K562 (cell line): ENCODE measurements at regions not wholly inside any gene's neighbourhood (a gene's known extent, or its start where the extent isn't known, plus 50 kb on each side); places are given as distances from the start of the nearest gene placed in this dataset.

Experiments used
- ARHGAP35 ChIP-seq: fragments of 450-650 bp; IDR thresholded peaks from 2 replicates; pipeline ENCODE4 v1.6.1; 2018; ENCODE audit not compliant: partially characterized antibody
- EZH2 ChIP-seq: IDR thresholded peaks from 2 replicates; pipeline ENCODE4 v1.6.1; 2012; ENCODE audit warnings: low read depth, mild to moderate bottlenecking, inconsistent platforms, low read length, borderline replicate concordance
- MXI1 ChIP-seq: IDR thresholded peaks from 2 replicates; pipeline ENCODE4 v1.6.1; 2011; ENCODE audit warnings: low read depth, mild to moderate bottlenecking, improper control_type of control experiment, low read length
- RFX5 ChIP-seq: IDR thresholded peaks from 2 replicates; pipeline ENCODE4 v1.6.1; 2011; ENCODE audit warnings: low read depth, mild to moderate bottlenecking, improper control_type of control experiment, low read length
- ZNF354B ChIP-seq: fragments of 250-450 bp; sonication (Bioruptor Pico); IDR thresholded peaks from 2 replicates; pipeline ENCODE4 v1.4.0; 2020
- ZNF76 ChIP-seq: fragments of 250-450 bp; sonication (Bioruptor Pico); IDR thresholded peaks from 2 replicates; pipeline ENCODE4 v1.4.0; 2020; ENCODE audit warnings: mild to moderate bottlenecking, moderate library complexity, borderline replicate concordance
- TF ChIP-seq, protein P1 (sequence below), 3 experiments: IDR thresholded peaks in 2 of 3; conservative IDR thresholded peaks in 1 of 3; 2 replicates each; pipeline ENCODE4 v1.5.1; 2011 to 2012; ENCODE audit warnings: low read length in 3 of 3, mild to moderate bottlenecking in 3 of 3, control low read depth in 2 of 3, improper control_type of control experiment in 1 of 3, inconsistent platforms in 1 of 3, low read depth in 1 of 3, mixed read lengths in 1 of 3, moderate library complexity in 1 of 3; ENCODE audit not compliant: insufficient read depth in 2 of 3
- TF ChIP-seq, protein P2 (sequence below), 2 experiments: fragments of 450-650 bp in 1 of 2; sonication (generic) in 1 of 2; formaldehyde crosslinking in 1 of 2; IDR thresholded peaks; 2 replicates each; pipeline versions ENCODE4 v1.7.1 to v1.9.0; 2016 to 2022; ENCODE audit warnings: inconsistent platforms in 1 of 2, mild to moderate bottlenecking in 1 of 2, missing genetic modification reagents in 1 of 2
- TF ChIP-seq, protein P3 (sequence below): sonication (generic); formaldehyde crosslinking; IDR thresholded peaks from 2 replicates; pipeline ENCODE4 v1.9.0; 2022; ENCODE audit warnings: mild to moderate bottlenecking, missing genetic modification reagents
- TF ChIP-seq, protein P4 (sequence below): sonication (generic); formaldehyde crosslinking; IDR thresholded peaks from 2 replicates; pipeline ENCODE4 v1.8.1; 2023; ENCODE audit warnings: mild to moderate bottlenecking, missing genetic modification reagents

DNA sequence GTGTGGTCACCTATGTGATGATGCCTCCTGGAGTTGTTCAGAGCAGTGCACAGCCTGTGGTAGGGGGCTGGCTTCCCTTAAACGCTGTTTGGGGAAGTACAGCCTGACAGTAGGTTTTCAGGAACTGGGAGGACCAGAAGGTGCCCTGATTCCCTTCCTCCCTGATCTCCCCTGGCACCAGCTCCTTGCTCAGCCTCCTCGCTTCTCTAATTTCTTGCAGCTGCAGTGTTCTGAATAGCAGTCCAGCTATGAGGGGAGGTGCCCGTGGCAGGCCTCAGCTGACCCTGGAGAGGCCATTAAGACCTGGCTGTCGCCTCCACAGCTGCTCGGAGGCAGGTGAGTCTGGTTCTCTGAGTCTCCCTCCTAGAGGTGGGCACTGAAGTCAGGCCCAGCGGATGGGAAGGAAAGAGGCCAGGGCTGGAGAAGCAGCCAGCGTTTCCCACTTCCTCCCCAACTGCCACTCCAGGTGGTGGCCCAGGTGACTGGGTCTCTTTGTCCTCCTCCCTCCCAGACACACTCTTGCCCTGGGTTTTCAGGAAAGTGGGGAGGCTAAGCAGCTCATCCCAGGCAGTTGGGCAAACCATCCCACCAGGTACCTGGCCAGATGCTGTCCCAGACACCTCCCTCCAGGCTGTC lies 52.0 kb upstream of the RPL11 start:
- TF ChIP-seq, protein P1, sequence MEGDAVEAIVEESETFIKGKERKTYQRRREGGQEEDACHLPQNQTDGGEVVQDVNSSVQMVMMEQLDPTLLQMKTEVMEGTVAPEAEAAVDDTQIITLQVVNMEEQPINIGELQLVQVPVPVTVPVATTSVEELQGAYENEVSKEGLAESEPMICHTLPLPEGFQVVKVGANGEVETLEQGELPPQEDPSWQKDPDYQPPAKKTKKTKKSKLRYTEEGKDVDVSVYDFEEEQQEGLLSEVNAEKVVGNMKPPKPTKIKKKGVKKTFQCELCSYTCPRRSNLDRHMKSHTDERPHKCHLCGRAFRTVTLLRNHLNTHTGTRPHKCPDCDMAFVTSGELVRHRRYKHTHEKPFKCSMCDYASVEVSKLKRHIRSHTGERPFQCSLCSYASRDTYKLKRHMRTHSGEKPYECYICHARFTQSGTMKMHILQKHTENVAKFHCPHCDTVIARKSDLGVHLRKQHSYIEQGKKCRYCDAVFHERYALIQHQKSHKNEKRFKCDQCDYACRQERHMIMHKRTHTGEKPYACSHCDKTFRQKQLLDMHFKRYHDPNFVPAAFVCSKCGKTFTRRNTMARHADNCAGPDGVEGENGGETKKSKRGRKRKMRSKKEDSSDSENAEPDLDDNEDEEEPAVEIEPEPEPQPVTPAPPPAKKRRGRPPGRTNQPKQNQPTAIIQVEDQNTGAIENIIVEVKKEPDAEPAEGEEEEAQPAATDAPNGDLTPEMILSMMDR (IDR thresholded peaks at IDR 0.05 in 2 of 3, conservative IDR thresholded peaks at IDR 0.05 in 1 of 3; ENCODE audit: insufficient read depth in 2 of 3, low read depth in 1 of 3, low read length in 3 of 3): no peak
- TF ChIP-seq, protein P2, sequence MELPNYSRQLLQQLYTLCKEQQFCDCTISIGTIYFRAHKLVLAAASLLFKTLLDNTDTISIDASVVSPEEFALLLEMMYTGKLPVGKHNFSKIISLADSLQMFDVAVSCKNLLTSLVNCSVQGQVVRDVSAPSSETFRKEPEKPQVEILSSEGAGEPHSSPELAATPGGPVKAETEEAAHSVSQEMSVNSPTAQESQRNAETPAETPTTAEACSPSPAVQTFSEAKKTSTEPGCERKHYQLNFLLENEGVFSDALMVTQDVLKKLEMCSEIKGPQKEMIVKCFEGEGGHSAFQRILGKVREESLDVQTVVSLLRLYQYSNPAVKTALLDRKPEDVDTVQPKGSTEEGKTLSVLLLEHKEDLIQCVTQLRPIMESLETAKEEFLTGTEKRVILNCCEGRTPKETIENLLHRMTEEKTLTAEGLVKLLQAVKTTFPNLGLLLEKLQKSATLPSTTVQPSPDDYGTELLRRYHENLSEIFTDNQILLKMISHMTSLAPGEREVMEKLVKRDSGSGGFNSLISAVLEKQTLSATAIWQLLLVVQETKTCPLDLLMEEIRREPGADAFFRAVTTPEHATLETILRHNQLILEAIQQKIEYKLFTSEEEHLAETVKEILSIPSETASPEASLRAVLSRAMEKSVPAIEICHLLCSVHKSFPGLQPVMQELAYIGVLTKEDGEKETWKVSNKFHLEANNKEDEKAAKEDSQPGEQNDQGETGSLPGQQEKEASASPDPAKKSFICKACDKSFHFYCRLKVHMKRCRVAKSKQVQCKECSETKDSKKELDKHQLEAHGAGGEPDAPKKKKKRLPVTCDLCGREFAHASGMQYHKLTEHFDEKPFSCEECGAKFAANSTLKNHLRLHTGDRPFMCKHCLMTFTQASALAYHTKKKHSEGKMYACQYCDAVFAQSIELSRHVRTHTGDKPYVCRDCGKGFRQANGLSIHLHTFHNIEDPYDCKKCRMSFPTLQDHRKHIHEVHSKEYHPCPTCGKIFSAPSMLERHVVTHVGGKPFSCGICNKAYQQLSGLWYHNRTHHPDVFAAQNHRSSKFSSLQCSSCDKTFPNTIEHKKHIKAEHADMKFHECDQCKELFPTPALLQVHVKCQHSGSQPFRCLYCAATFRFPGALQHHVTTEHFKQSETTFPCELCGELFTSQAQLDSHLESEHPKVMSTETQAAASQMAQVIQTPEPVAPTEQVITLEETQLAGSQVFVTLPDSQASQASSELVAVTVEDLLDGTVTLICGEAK (IDR thresholded peaks at IDR 0.05): no peak
- TF ChIP-seq, protein P2 (CRISPR knock-in tag; IDR thresholded peaks at IDR 0.05): no peak
- TF ChIP-seq, protein P3, sequence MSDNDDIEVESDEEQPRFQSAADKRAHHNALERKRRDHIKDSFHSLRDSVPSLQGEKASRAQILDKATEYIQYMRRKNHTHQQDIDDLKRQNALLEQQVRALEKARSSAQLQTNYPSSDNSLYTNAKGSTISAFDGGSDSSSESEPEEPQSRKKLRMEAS (CRISPR knock-in tag): no peak
- TF ChIP-seq ARHGAP35 (no peak), ZNF76 (CRISPR knock-in tag) (no peak), RFX5 (no peak), ZNF354B (CRISPR knock-in tag) (no peak), EZH2 (no peak), MXI1 (no peak)
- TF ChIP-seq, protein P4, sequence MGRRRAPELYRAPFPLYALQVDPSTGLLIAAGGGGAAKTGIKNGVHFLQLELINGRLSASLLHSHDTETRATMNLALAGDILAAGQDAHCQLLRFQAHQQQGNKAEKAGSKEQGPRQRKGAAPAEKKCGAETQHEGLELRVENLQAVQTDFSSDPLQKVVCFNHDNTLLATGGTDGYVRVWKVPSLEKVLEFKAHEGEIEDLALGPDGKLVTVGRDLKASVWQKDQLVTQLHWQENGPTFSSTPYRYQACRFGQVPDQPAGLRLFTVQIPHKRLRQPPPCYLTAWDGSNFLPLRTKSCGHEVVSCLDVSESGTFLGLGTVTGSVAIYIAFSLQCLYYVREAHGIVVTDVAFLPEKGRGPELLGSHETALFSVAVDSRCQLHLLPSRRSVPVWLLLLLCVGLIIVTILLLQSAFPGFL (CRISPR knock-in tag): no peak
